OCI-LY7 (cell line): ENCODE measurements at regions not wholly inside any gene's neighbourhood (a gene's known extent, or its start where the extent isn't known, plus 50 kb on each side); places are given as distances from the start of the nearest gene placed in this dataset.

Source experiments
- BruUV-seq: library from RNA; stranded (reverse); fragments of 400-500 nt; replicated peaks from 2 replicates; lab custom pipeline; 2021; lab: Mats Ljungman, UMichigan
- CTCF ChIA-PET: fragments of 300-600 bp; sonication (Branson Sonifier 250); formaldehyde crosslinking; loops from one replicate; lab custom pipeline; 2022; ENCODE audit warnings: antibody characterized with exemption; ENCODE audit not compliant: unreplicated experiment; lab: Charles Lee
- POLR2A ChIA-PET: fragments of 300-600 bp; sonication (Branson Sonifier 250); formaldehyde crosslinking; loops from one replicate; lab custom pipeline; 2022; ENCODE audit warnings: antibody characterized with exemption; lab: Charles Lee
- DNase-seq: peaks from one replicate; pipeline ENCODE4 v3.0.0-alpha.2; 2015; ENCODE audit warnings: low spot score
- H2AFZ ChIP-seq: fragments of 200-600 bp; sonication (generic), shearing (Covaris generic); 2 replicates; pipeline ENCODE4 v1.6.1; 2014; ENCODE audit warnings: mild to moderate bottlenecking, antibody characterized with exemption, low read length, moderate library complexity
- H3K27ac ChIP-seq: fragments of 200-600 bp; sonication (generic); 2 replicates; pipeline ENCODE4 v1.5.1; 2014; ENCODE audit warnings: mixed run types, low read depth, mild to moderate bottlenecking, moderate library complexity, low read length, inconsistent platforms; ENCODE audit not compliant: poor library complexity, severe bottlenecking
- H3K36me3 ChIP-seq: fragments of 200-600 bp; sonication (generic); 2 replicates; pipeline ENCODE4 v1.6.1; 2014; ENCODE audit warnings: mild to moderate bottlenecking, antibody characterized with exemption, low read length, moderate library complexity, mixed read lengths; ENCODE audit not compliant: insufficient read depth
- H3K4me1 ChIP-seq: fragments of 200-600 bp; sonication (generic); 2 replicates; pipeline ENCODE4 v1.5.1; 2014; ENCODE audit warnings: mild to moderate bottlenecking, low read length; ENCODE audit not compliant: insufficient read depth, poor library complexity, severe bottlenecking
- H3K4me2 ChIP-seq: fragments of 200-600 bp; sonication (generic); 2 replicates; pipeline ENCODE4 v1.6.1; 2014; ENCODE audit warnings: mild to moderate bottlenecking, low read length
- H3K4me3 ChIP-seq: fragments of 200-600 bp; sonication (generic); 2 replicates; pipeline ENCODE4 v1.5.1; 2014; ENCODE audit warnings: mild to moderate bottlenecking, low read depth, low read length; ENCODE audit not compliant: poor library complexity, severe bottlenecking
- H3K79me2 ChIP-seq: fragments of 200-600 bp; sonication (generic); 2 replicates; pipeline ENCODE4 v1.6.1; 2016; ENCODE audit warnings: low read depth, mild to moderate bottlenecking, low read length, moderate library complexity, mixed read lengths; ENCODE audit not compliant: insufficient read depth
- H3K9me2 ChIP-seq: fragments of 200-600 bp; sonication (generic); 2 replicates; pipeline ENCODE4 v1.6.1; 2016; ENCODE audit warnings: mild to moderate bottlenecking, low read length, mixed read lengths; ENCODE audit not compliant: insufficient read depth
- H3K9me3 ChIP-seq: fragments of 200-600 bp; sonication (generic); 2 replicates; pipeline ENCODE4 v1.6.1; 2014; ENCODE audit warnings: mild to moderate bottlenecking, mixed run types, low read length, mixed read lengths
- H4K20me1 ChIP-seq: fragments of 200-600 bp; sonication (generic); 2 replicates; pipeline ENCODE4 v1.6.1; 2014; ENCODE audit warnings: mild to moderate bottlenecking, antibody characterized with exemption, low read length, moderate library complexity, mixed read lengths; ENCODE audit not compliant: insufficient read depth
- CTCF ChIP-seq: fragments of 200-600 bp; sonication (generic); conservative IDR thresholded peaks from 2 replicates; pipeline ENCODE4 v1.5.1; 2014; ENCODE audit warnings: mild to moderate bottlenecking, antibody characterized with exemption, low read length, moderate library complexity, mixed read lengths
- EZH2phosphoT487 ChIP-seq: fragments of 200-600 bp; sonication (generic); IDR thresholded peaks from 2 replicates; pipeline ENCODE4 v1.6.1; 2018; ENCODE audit warnings: low read depth, borderline replicate concordance, mild to moderate bottlenecking, mixed run types, antibody characterized with exemption, low read length, moderate library complexity, mixed read lengths
- intact Hi-C: fragments of 100-400 bp; cut with micrococcal nuclease; formaldehyde crosslinking; loops from one replicate; pipeline ENCODE4 v1.10.0; 2022; ENCODE audit not compliant: unreplicated experiment

GRCh38 chr12:33734871-33735270 is 287.4 kb upstream of the ALG10 start:
- CTCF ChIA-PET: no interaction called here
- Histone ChIP-seq H4K20me1 (no peaks in the 10 kb centered on the region), H2AFZ (no peak overlapping the region), H3K4me3 (no peak overlapping the region), H3K4me2 (no peak overlapping the region), H3K79me2 (no peaks in the 10 kb centered on the region), H3K9me3 (no peaks in the 10 kb centered on the region), H3K27ac (no peak overlapping the region), H3K9me2 (no peaks in the 10 kb centered on the region), H3K4me1 (no peaks in the 10 kb centered on the region), H3K36me3 (no peaks in the 10 kb centered on the region)
- POLR2A ChIA-PET: no interaction called here
- DNase-seq: no peak
- no TSS peak for BruUV-seq
- intact Hi-C loops: no loop called here
- TF ChIP-seq EZH2phosphoT487: no peak
- TF ChIP-seq CTCF: no peak

- Histone ChIP-seq H2AFZ (no peak overlapping the region), H3K27ac (no peak overlapping the region), H3K9me3 (no peaks in the 10 kb centered on the region), H3K4me2 (no peak overlapping the region), H3K36me3 (no peaks in the 10 kb centered on the region), H3K4me1 (no peaks in the 10 kb centered on the region), H4K20me1 (no peaks in the 10 kb centered on the region), H3K79me2 (no peaks in the 10 kb centered on the region), H3K9me2 (no peaks in the 10 kb centered on the region), H3K4me3 (no peak overlapping the region)
- POLR2A ChIA-PET: no interaction called here
- BruUV-seq: no TSS peak
- intact Hi-C loops: no loop called here
- no peak for TF ChIP-seq CTCF
- no peak for TF ChIP-seq EZH2phosphoT487
- CTCF ChIA-PET: no interaction called here
- DNase-seq: no peak
These were observed 269.4 kb upstream of the ALG10 start for GRCh38 chr12:33752854-33753253.

- H3K27ac ChIP-seq: no peak overlapping the region
- TF ChIP-seq CTCF (no peak), EZH2phosphoT487 (no peak)
- no peak overlapping the region for H3K4me2 ChIP-seq
- H3K9me2 ChIP-seq: no peaks in the 10 kb centered on the region
- H4K20me1 ChIP-seq: no peaks in the 10 kb centered on the region
- ChIA-PET POLR2A (no interaction called here), CTCF (no interaction called here)
- H2AFZ ChIP-seq: no peak overlapping the region
- no peaks in the 10 kb centered on the region for H3K79me2 ChIP-seq
- DNase-seq: no peak
- H3K4me3 ChIP-seq: no peak overlapping the region
- H3K9me3 ChIP-seq: no peaks in the 10 kb centered on the region
- intact Hi-C loops: no loop called here
- no TSS peak for BruUV-seq
- no peaks in the 10 kb centered on the region for H3K36me3 ChIP-seq
- no peaks in the 10 kb centered on the region for H3K4me1 ChIP-seq
These were observed 264.6 kb upstream of the ALG10 start for GRCh38 chr12:33757701-33758100.
